HEK293T (cell line): ENCODE measurements at regions not wholly inside any gene's neighbourhood (a gene's known extent, or its start where the extent isn't known, plus 50 kb on each side); places are given as distances from the start of the nearest gene placed in this dataset.

Source experiments
- BHLHE40 ChIP-seq: fragments of 450-650 bp; IDR thresholded peaks from 2 replicates; pipeline ENCODE4 v1.6.1; 2016; ENCODE audit warnings: mild to moderate bottlenecking, moderate library complexity, borderline replicate concordance
- CTBP1 ChIP-seq: fragments of 450-650 bp; IDR thresholded peaks from 2 replicates; pipeline ENCODE4 v1.6.1; 2016; ENCODE audit warnings: borderline replicate concordance
- ELF4 ChIP-seq: fragments of 450-650 bp; IDR thresholded peaks from 2 replicates; pipeline ENCODE4 v1.6.1; 2017; ENCODE audit warnings: antibody characterized with exemption
- FOXA1 ChIP-seq: fragments of 450-650 bp; IDR thresholded peaks from 2 replicates; pipeline ENCODE4 v1.6.1; 2016; ENCODE audit warnings: mild to moderate bottlenecking
- FOXM1 ChIP-seq: fragments of 450-650 bp; IDR thresholded peaks from 2 replicates; pipeline ENCODE4 v1.6.1; 2017; ENCODE audit warnings: mild to moderate bottlenecking, borderline replicate concordance
- HDGF ChIP-seq: fragments of 450-650 bp; IDR thresholded peaks from 2 replicates; pipeline ENCODE4 v1.6.1; 2017; ENCODE audit warnings: antibody characterized with exemption, borderline replicate concordance
- SP1 ChIP-seq: fragments of 450-650 bp; IDR thresholded peaks from 2 replicates; pipeline ENCODE4 v1.6.1; 2017
- SUZ12 ChIP-seq: fragments of 450-650 bp; IDR thresholded peaks from 2 replicates; pipeline ENCODE4 v1.6.1; 2016; ENCODE audit warnings: mild to moderate bottlenecking
- TARDBP ChIP-seq: fragments of 450-650 bp; IDR thresholded peaks from 2 replicates; pipeline ENCODE4 v1.6.1; 2016
- ZNF384 ChIP-seq: fragments of 450-650 bp; IDR thresholded peaks from 2 replicates; pipeline ENCODE4 v1.6.1; 2016
- TF ChIP-seq, protein P1 (sequence below): fragments of 450-650 bp; IDR thresholded peaks from 2 replicates; pipeline ENCODE4 v1.6.1; 2016

DNA sequence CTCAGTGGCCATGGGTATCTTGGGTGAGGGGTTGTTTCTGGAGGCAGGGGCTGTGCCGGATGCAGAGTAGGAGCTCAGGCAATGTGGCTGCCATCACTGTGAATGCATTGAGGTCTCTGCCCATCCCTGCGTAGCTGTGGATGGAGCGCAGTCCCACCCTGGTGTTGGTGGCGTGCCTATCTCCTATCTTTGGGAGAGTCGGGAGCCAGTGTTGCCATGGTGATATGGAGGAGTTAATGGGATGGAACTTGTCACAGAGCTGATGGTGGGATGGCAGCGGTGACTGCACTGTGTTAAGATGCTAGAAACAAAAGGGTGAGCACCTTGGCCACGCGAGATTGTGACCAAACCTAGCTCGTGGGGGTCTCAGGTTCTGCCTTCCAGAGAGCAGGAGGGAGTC is 197.3 kb downstream of the MELK start:
- TF ChIP-seq SP1 (no peak), FOXA1 (no peak), HDGF (no peak), FOXM1 (no peak), ZNF384 (no peak), SUZ12 (no peak), BHLHE40 (no peak), ELF4 (no peak), CTBP1 (no peak), TARDBP (no peak)
- TF ChIP-seq, protein P1, sequence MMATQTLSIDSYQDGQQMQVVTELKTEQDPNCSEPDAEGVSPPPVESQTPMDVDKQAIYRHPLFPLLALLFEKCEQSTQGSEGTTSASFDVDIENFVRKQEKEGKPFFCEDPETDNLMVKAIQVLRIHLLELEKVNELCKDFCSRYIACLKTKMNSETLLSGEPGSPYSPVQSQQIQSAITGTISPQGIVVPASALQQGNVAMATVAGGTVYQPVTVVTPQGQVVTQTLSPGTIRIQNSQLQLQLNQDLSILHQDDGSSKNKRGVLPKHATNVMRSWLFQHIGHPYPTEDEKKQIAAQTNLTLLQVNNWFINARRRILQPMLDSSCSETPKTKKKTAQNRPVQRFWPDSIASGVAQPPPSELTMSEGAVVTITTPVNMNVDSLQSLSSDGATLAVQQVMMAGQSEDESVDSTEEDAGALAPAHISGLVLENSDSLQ, result no peak
